HCT116 (cell line): ENCODE measurements at regions not wholly inside any gene's neighbourhood (a gene's known extent, or its start where the extent isn't known, plus 50 kb on each side); places are given as distances from the start of the nearest gene placed in this dataset.

Experiments
- ATAC-seq: fragments of 200-7000 bp; cut with Tn5 transposase; 2 replicates; pipeline ENCODE4 v1.9.1; 2020; ENCODE audit warnings: mild to moderate bottlenecking, moderate library complexity
- BruUV-seq: library from RNA; stranded (reverse); fragments of 400-500 nt; replicated peaks from 2 replicates; lab custom pipeline; 2021; lab: Mats Ljungman, UMichigan
- CTCF ChIA-PET: fragments of 300-600 bp; sonication (Branson Sonifier 250); formaldehyde crosslinking; loops from one replicate; lab custom pipeline; 2021; ENCODE audit warnings: antibody characterized with exemption; lab: Charles Lee
- POLR2A ChIA-PET: fragments of 300-600, 350-600 bp; sonication (Branson Sonifier 250); formaldehyde crosslinking; loops from one replicate; lab custom pipeline; 2021; ENCODE audit warnings: antibody characterized with exemption; lab: Charles Lee
- RAD21 ChIA-PET, 2 experiments: fragments of 300-600 bp; sonication (Branson Sonifier 250); formaldehyde crosslinking; loops; one replicate each; lab custom pipeline; 2023; ENCODE audit warnings: low total read pairs in 2 of 2; ENCODE audit not compliant: uncharacterized antibody in 2 of 2, unreplicated experiment in 2 of 2, low non-redundant PET in 1 of 2; lab: Charles Lee
- DNase-seq: peaks from one replicate; pipeline ENCODE4 v3.0.0-alpha.2; 2010; ENCODE audit warnings: low read depth, low spot score
- H2AFZ ChIP-seq: fragments of 200-600 bp; shearing (Covaris generic), sonication (generic); 2 replicates; pipeline ENCODE4 v1.6.1; 2017; ENCODE audit warnings: low read depth, mixed run types, mixed read lengths, antibody characterized with exemption, low read length; ENCODE audit not compliant: poor library complexity, severe bottlenecking
- H3K27ac ChIP-seq: 2 replicates; pipeline ENCODE4 v1.5.1; 2012; ENCODE audit warnings: low read depth, low read length
- H3K27me3 ChIP-seq: fragments of 200-600 bp; sonication (generic); 2 replicates; pipeline ENCODE4 v1.6.1; 2016; ENCODE audit warnings: mixed run types, low read length, mixed read lengths; ENCODE audit not compliant: insufficient read depth
- H3K36me3 ChIP-seq, 2 experiments: fragments of 200-500 bp in 1 of 2; fragments of 200-600 bp in 1 of 2; sonication (Bioruptor generic) in 1 of 2; sonication (generic) in 1 of 2; 2 replicates each; pipeline versions ENCODE4 v1.5.1 to v1.6.1; 2014 to 2016; ENCODE audit warnings: low read length in 2 of 2, inconsistent platforms in 1 of 2, mixed read lengths in 1 of 2, mixed run types in 1 of 2; ENCODE audit not compliant: insufficient read depth in 2 of 2, control insufficient read depth in 1 of 2
- H3K4me1 ChIP-seq, 2 experiments: fragments of 200-600 bp in 1 of 2; sonication (generic) in 1 of 2; 2 replicates each; pipeline versions ENCODE4 v1.5.1 to v1.6.1; 2012 to 2017; ENCODE audit warnings: low read length in 2 of 2, inconsistent platforms in 1 of 2, mild to moderate bottlenecking in 1 of 2, mixed read lengths in 1 of 2, mixed run types in 1 of 2, moderate library complexity in 1 of 2; ENCODE audit not compliant: insufficient read depth in 2 of 2, control insufficient read depth in 1 of 2
- H3K4me2 ChIP-seq: fragments of 200-600 bp; sonication (generic); 2 replicates; pipeline ENCODE4 v1.6.1; 2017; ENCODE audit warnings: mixed run types, low read length, mixed read lengths
- H3K4me3 ChIP-seq, 2 experiments: fragments of 200-600 bp in 1 of 2; sonication (generic) in 1 of 2; replicated peaks in 1 of 2; 2 replicates each; pipeline ENCODE4 v1.5.1; 2011 to 2016; ENCODE audit warnings: low read length in 2 of 2, control low read depth in 1 of 2, low read depth in 1 of 2, mild to moderate bottlenecking in 1 of 2, mixed read lengths in 1 of 2, mixed run types in 1 of 2
- H3K79me2 ChIP-seq: fragments of 200-600 bp; sonication (generic); 2 replicates; pipeline ENCODE4 v1.6.1; 2017; ENCODE audit warnings: mild to moderate bottlenecking, mixed run types, low read length, moderate library complexity, mixed read lengths; ENCODE audit not compliant: insufficient read depth
- H3K9ac ChIP-seq: fragments of 200-600 bp; sonication (generic); 2 replicates; pipeline ENCODE4 v1.6.1; 2016; ENCODE audit warnings: low read length, mixed read lengths
- H3K9me2 ChIP-seq: fragments of 200-600 bp; sonication (generic), shearing (Covaris generic); 2 replicates; pipeline ENCODE4 v1.6.1; 2017; ENCODE audit warnings: mixed run types, mild to moderate bottlenecking, moderate library complexity; ENCODE audit not compliant: insufficient read depth
- H3K9me3 ChIP-seq, 2 experiments: fragments of 200-500 bp in 1 of 2; fragments of 200-600 bp in 1 of 2; sonication (Bioruptor generic) in 1 of 2; sonication (generic) in 1 of 2; 2 replicates each; pipeline ENCODE4 v1.6.1; 2014 to 2017; ENCODE audit warnings: low read length in 2 of 2, mixed read lengths in 2 of 2, inconsistent platforms in 1 of 2, low read depth in 1 of 2, mild to moderate bottlenecking in 1 of 2, mixed run types in 1 of 2, moderate library complexity in 1 of 2; ENCODE audit not compliant: control insufficient read depth in 1 of 2, insufficient read depth in 1 of 2
- H4K20me1 ChIP-seq: fragments of 200-600 bp; sonication (generic), shearing (Covaris generic); 2 replicates; pipeline ENCODE4 v1.6.1; 2017; ENCODE audit warnings: mixed run types, mild to moderate bottlenecking, moderate library complexity; ENCODE audit not compliant: insufficient read depth
- CBX3 ChIP-seq: IDR thresholded peaks from 2 replicates; pipeline ENCODE4 v1.6.1; 2012; ENCODE audit warnings: low read depth
- CEBPB ChIP-seq: IDR thresholded peaks from 2 replicates; pipeline ENCODE4 v1.6.1; 2012; ENCODE audit warnings: low read depth
- EGR1 ChIP-seq: IDR thresholded peaks from 2 replicates; pipeline ENCODE4 v1.6.1; 2012; ENCODE audit warnings: low read depth
- ELF1 ChIP-seq: IDR thresholded peaks from 2 replicates; pipeline ENCODE4 v1.6.1; 2012; ENCODE audit warnings: low read depth, borderline replicate concordance
- EZH2 ChIP-seq: fragments of 200-600 bp; sonication (generic); IDR thresholded peaks from 2 replicates; pipeline ENCODE4 v1.6.1; 2017; ENCODE audit warnings: antibody characterized with exemption, mixed run types
- POLR2A ChIP-seq: IDR thresholded peaks from 2 replicates; pipeline ENCODE4 v1.7.0; 2011; ENCODE audit warnings: borderline replicate concordance; ENCODE audit not compliant: insufficient read depth, insufficient read length; ENCODE audit errors: extremely low read depth
- POLR2AphosphoS5 ChIP-seq: IDR thresholded peaks from 2 replicates; pipeline ENCODE4 v1.6.1; 2011; ENCODE audit warnings: mild to moderate bottlenecking, low read depth, low read length, moderate library complexity
- SP1 ChIP-seq: IDR thresholded peaks from 2 replicates; pipeline ENCODE4 v1.6.1; 2012; ENCODE audit warnings: low read depth
- SRF ChIP-seq: IDR thresholded peaks from 2 replicates; pipeline ENCODE4 v1.6.1; 2012; ENCODE audit warnings: low read depth
- ZFX ChIP-seq: fragments of 450-650 bp; IDR thresholded peaks from 2 replicates; pipeline ENCODE4 v1.6.1; 2017
- ZNF274 ChIP-seq: fragments of 200-500 bp; sonication (Bioruptor generic); IDR thresholded peaks from 2 replicates; pipeline ENCODE4 v1.6.1; 2014; ENCODE audit warnings: mild to moderate bottlenecking, low read depth, low read length, inconsistent platforms
- intact Hi-C: fragments of 100-400 bp; cut with micrococcal nuclease; formaldehyde crosslinking; loops from 2 replicates; pipeline ENCODE4 v1.10.0; 2022
- TF ChIP-seq, protein P1 (sequence below), 3 experiments: fragments of 200-600 bp in 1 of 3; sonication (generic) in 1 of 3; IDR thresholded peaks in 2 of 3; conservative IDR thresholded peaks in 1 of 3; 2 replicates each; pipeline ENCODE4 v1.5.1; 2012 to 2017; ENCODE audit warnings: low read depth in 2 of 3, low read length in 2 of 3, antibody characterized with exemption in 1 of 3, borderline replicate concordance in 1 of 3, control low read depth in 1 of 3, mild to moderate bottlenecking in 1 of 3, mixed read lengths in 1 of 3, mixed run types in 1 of 3, moderate library complexity in 1 of 3; ENCODE audit not compliant: insufficient read depth in 1 of 3
- TF ChIP-seq, protein P2 (sequence below): IDR thresholded peaks from 2 replicates; pipeline ENCODE4 v1.6.1; 2012
- TF ChIP-seq, protein P3 (sequence below): IDR thresholded peaks from 2 replicates; pipeline ENCODE4 v1.6.1; 2012; ENCODE audit warnings: low read depth

DNA sequence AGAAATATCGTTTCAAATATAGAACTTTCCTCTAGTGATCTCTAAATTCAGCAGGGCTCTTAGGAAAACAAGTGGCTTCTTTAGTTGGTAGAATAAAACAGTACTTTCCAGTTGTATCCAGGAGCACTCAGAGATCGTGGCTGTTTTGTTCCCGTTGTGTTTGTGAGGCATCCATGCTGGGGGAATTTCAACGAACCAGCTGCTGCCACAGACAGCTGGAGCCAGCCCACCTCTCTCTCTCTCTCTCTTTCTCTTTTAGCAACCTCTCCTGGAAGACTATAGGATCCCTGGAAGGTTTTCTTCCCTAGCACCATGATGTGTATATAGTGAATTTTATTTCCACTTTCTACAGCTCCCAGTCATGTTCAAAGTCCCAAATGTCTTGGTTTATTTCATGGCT is 1116.0 kb upstream of the SEMA6A start:
- H3K4me2 ChIP-seq: no peak overlapping the region
- ATAC-seq (no peak), DNase-seq (no peak)
- no TSS peak for BruUV-seq
- intact Hi-C loops: no loop called here
- no peaks in the 10 kb centered on the region for H3K79me2 ChIP-seq
- H3K9me2 ChIP-seq: no peaks in the 10 kb centered on the region
- POLR2A ChIA-PET: no interaction called here
- H3K27me3 ChIP-seq: no peaks in the 10 kb centered on the region
- no peak overlapping the region for H3K27ac ChIP-seq
- H3K4me3 ChIP-seq: no peak overlapping the region
- H3K4me1 ChIP-seq: no peaks in the 10 kb centered on the region
- TF ChIP-seq SP1 (no peak), POLR2A (no peak), EZH2 (no peak), CEBPB (no peak), EGR1 (no peak)
- TF ChIP-seq, protein P1, sequence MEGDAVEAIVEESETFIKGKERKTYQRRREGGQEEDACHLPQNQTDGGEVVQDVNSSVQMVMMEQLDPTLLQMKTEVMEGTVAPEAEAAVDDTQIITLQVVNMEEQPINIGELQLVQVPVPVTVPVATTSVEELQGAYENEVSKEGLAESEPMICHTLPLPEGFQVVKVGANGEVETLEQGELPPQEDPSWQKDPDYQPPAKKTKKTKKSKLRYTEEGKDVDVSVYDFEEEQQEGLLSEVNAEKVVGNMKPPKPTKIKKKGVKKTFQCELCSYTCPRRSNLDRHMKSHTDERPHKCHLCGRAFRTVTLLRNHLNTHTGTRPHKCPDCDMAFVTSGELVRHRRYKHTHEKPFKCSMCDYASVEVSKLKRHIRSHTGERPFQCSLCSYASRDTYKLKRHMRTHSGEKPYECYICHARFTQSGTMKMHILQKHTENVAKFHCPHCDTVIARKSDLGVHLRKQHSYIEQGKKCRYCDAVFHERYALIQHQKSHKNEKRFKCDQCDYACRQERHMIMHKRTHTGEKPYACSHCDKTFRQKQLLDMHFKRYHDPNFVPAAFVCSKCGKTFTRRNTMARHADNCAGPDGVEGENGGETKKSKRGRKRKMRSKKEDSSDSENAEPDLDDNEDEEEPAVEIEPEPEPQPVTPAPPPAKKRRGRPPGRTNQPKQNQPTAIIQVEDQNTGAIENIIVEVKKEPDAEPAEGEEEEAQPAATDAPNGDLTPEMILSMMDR (IDR thresholded peaks at IDR 0.05 in 2 of 3, conservative IDR thresholded peaks at IDR 0.05 in 1 of 3; ENCODE audit: borderline replicate concordance in 1 of 3, insufficient read depth in 1 of 3, low read depth in 2 of 3, low read length in 2 of 3): no peak
- H3K9me3 ChIP-seq: no peaks in the 10 kb centered on the region
- CTCF ChIA-PET: no interaction called here
- H3K36me3 ChIP-seq: no peaks in the 10 kb centered on the region
- H3K9ac ChIP-seq: no peak overlapping the region
- H2AFZ ChIP-seq: no peak overlapping the region
- RAD21 ChIA-PET: no interaction called here
- no peaks in the 10 kb centered on the region for H4K20me1 ChIP-seq

DNA sequence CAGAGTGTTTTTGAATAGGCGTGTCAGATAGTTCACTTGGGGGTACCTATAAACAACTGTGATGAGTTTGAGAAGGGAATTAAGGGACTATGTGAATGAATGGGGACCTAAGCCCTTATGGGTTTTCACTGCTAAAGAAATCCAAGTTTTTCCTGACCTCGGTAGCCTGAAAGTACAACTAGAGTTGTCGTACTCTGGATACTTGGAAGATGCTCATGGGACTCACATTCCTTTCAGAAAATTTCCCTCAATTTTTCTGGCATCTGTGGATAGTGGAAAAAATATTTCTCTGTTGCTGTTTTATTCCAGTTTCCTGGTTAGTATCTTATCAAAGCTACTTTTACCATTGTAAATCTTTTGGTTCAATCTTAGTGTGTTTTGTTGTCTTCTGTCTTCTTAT is 1112.3 kb upstream of the SEMA6A start:
- intact Hi-C loops: no loop called here
- Histone ChIP-seq H3K27ac (no peak overlapping the region), H3K9me3 (no peaks in the 10 kb centered on the region), H3K4me1 (0 out of 4 replicates have a peak, but pooled peaks cover 3 to 5% of the 10 kb centered on the region in 2 experiments), H4K20me1 (no peaks in the 10 kb centered on the region), H3K79me2 (no peaks in the 10 kb centered on the region), H2AFZ (no peak overlapping the region), H3K36me3 (no peaks in the 10 kb centered on the region), H3K9me2 (no peaks in the 10 kb centered on the region), H3K9ac (no peak overlapping the region), H3K4me2 (no peak overlapping the region), H3K27me3 (no peaks in the 10 kb centered on the region), H3K4me3 (no peak overlapping the region)
- ChIA-PET POLR2A (no interaction called here), CTCF (no interaction called here), RAD21 (no interaction called here)
- no TSS peak for BruUV-seq
- ATAC-seq (no peak), DNase-seq (no peak)
- no peak for TF ChIP-seq EGR1
- TF ChIP-seq POLR2AphosphoS5: no peak
- TF ChIP-seq, protein P2, sequence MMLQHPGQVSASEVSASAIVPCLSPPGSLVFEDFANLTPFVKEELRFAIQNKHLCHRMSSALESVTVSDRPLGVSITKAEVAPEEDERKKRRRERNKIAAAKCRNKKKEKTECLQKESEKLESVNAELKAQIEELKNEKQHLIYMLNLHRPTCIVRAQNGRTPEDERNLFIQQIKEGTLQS: no peak
- TF ChIP-seq ZNF274: no peak
- TF ChIP-seq, protein P1 (IDR thresholded peaks at IDR 0.05 in 2 of 3, conservative IDR thresholded peaks at IDR 0.05 in 1 of 3; ENCODE audit: borderline replicate concordance in 1 of 3, insufficient read depth in 1 of 3, low read depth in 2 of 3, low read length in 2 of 3): no peak
- TF ChIP-seq, protein P3, sequence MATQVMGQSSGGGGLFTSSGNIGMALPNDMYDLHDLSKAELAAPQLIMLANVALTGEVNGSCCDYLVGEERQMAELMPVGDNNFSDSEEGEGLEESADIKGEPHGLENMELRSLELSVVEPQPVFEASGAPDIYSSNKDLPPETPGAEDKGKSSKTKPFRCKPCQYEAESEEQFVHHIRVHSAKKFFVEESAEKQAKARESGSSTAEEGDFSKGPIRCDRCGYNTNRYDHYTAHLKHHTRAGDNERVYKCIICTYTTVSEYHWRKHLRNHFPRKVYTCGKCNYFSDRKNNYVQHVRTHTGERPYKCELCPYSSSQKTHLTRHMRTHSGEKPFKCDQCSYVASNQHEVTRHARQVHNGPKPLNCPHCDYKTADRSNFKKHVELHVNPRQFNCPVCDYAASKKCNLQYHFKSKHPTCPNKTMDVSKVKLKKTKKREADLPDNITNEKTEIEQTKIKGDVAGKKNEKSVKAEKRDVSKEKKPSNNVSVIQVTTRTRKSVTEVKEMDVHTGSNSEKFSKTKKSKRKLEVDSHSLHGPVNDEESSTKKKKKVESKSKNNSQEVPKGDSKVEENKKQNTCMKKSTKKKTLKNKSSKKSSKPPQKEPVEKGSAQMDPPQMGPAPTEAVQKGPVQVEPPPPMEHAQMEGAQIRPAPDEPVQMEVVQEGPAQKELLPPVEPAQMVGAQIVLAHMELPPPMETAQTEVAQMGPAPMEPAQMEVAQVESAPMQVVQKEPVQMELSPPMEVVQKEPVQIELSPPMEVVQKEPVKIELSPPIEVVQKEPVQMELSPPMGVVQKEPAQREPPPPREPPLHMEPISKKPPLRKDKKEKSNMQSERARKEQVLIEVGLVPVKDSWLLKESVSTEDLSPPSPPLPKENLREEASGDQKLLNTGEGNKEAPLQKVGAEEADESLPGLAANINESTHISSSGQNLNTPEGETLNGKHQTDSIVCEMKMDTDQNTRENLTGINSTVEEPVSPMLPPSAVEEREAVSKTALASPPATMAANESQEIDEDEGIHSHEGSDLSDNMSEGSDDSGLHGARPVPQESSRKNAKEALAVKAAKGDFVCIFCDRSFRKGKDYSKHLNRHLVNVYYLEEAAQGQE: no peak
- no peak for TF ChIP-seq CBX3
- TF ChIP-seq ELF1: no peak
- TF ChIP-seq POLR2A: no peak
- TF ChIP-seq ZFX: no peak
- TF ChIP-seq SRF: no peak
